K562 (cell line): ENCODE measurements at regions not wholly inside any gene's neighbourhood (a gene's known extent, or its start where the extent isn't known, plus 50 kb on each side); places are given as distances from the start of the nearest gene placed in this dataset.

ENCODE experiments used
- ATAC-seq: fragments of 200-7000 bp; cut with Tn5 transposase; 3 replicates; pipeline ENCODE4 v1.9.1; 2020; ENCODE audit warnings: moderate library complexity
- BruUV-seq: library from RNA; stranded (reverse); fragments of 400-500 nt; replicated peaks from 2 replicates; lab custom pipeline; 2021; lab: Mats Ljungman, UMichigan
- CTCF ChIA-PET: fragments of 300-600 bp; formaldehyde crosslinking; extraction: SDS; loops from one replicate; lab custom pipeline; 2021; ENCODE audit warnings: low intra/inter-chr PET ratio; lab: Yijun Ruan, JAX
- POLR2A ChIA-PET: fragments of 300-600, 350-650 bp; sonication (Branson Sonifier 250); formaldehyde crosslinking; extraction: SDS; loops from one replicate; lab custom pipeline; 2021; ENCODE audit warnings: antibody characterized with exemption, inconsistent platforms; lab: Yijun Ruan, JAX
- DNase-seq, 4 experiments: peaks; one replicate each; pipeline versions ENCODE4 v3.0.0 to v3.0.0-alpha.2; 2011 to 2018; ENCODE audit warnings: low spot score in 3 of 4, mixed read lengths in 3 of 4; ENCODE audit errors: extremely low read depth in 1 of 4
- FAIRE-seq: peaks from 2 replicates; lab custom pipeline; 2011; peaks lifted over from hg19 to GRCh38; lab: Jason Lieb, UNC
- H2AFZ ChIP-seq: 2 replicates; pipeline ENCODE4 v1.6.0; 2011; ENCODE audit warnings: low read depth, low read length, control low read depth, inconsistent platforms
- H3K27ac ChIP-seq: fragments of 200-600 bp; 3 replicates; pipeline ENCODE4 v1.8.0; 2011; ENCODE audit warnings: low read depth, mild to moderate bottlenecking, control low read depth, inconsistent platforms, low read length, moderate library complexity, mixed read lengths; ENCODE audit errors: extremely low read depth
- H3K27me3 ChIP-seq, 2 experiments: fragments of 300-600 bp in 1 of 2; 2 replicates in 1 of 2; 3 replicates in 1 of 2; pipeline versions ENCODE4 v1.6.0 to v1.8.0; 2011; ENCODE audit warnings: inconsistent platforms in 2 of 2, low read length in 2 of 2, mild to moderate bottlenecking in 1 of 2, mixed read lengths in 1 of 2, moderate library complexity in 1 of 2; ENCODE audit not compliant: control insufficient read depth in 2 of 2, insufficient read depth in 2 of 2
- H3K36me3 ChIP-seq: fragments of 300-600 bp; 3 replicates; pipeline ENCODE4 v1.8.0; 2011; ENCODE audit warnings: mild to moderate bottlenecking, low read length, inconsistent platforms; ENCODE audit not compliant: control insufficient read depth, insufficient read depth
- H3K4me1 ChIP-seq, 2 experiments: fragments of 200-600 bp in 1 of 2; replicated peaks in 1 of 2; 2 replicates in 1 of 2; 3 replicates in 1 of 2; pipeline versions ENCODE4 v1.5.1 to v1.8.0; 2011; ENCODE audit warnings: inconsistent platforms in 2 of 2, low read length in 2 of 2, mild to moderate bottlenecking in 1 of 2, mixed read lengths in 1 of 2, moderate library complexity in 1 of 2; ENCODE audit not compliant: control insufficient read depth in 2 of 2, insufficient read depth in 2 of 2
- H3K4me2 ChIP-seq: 2 replicates; pipeline ENCODE4 v1.6.1; 2011; ENCODE audit warnings: low read length, control low read depth, inconsistent platforms, mixed read lengths; ENCODE audit not compliant: insufficient read depth
- H3K4me3 ChIP-seq: fragments of 200-600 bp; sonication (generic), shearing (Covaris generic); 2 replicates; pipeline ENCODE4 v1.5.1; 2016; ENCODE audit warnings: control low read depth, inconsistent platforms
- H3K79me2 ChIP-seq: fragments of 200-600 bp; 3 replicates; pipeline ENCODE4 v1.8.0; 2011; ENCODE audit warnings: low read length, inconsistent platforms; ENCODE audit not compliant: control insufficient read depth, insufficient read depth
- H3K9ac ChIP-seq, 2 experiments: 2 replicates each; pipeline versions ENCODE4 v1.6.0 to v1.6.1; 2011; ENCODE audit warnings: low read depth in 2 of 2, low read length in 2 of 2, control low read depth in 1 of 2, inconsistent platforms in 1 of 2, mild to moderate bottlenecking in 1 of 2, mixed read lengths in 1 of 2; ENCODE audit not compliant: insufficient read depth in 1 of 2
- H3K9me1 ChIP-seq: one replicate; pipeline ENCODE4 v1.6.0; 2011; ENCODE audit warnings: inconsistent platforms, mild to moderate bottlenecking, low read length, moderate library complexity; ENCODE audit not compliant: control insufficient read depth, insufficient read depth
- H3K9me3 ChIP-seq: replicated peaks from 2 replicates; pipeline ENCODE4 v1.5.1; 2011; ENCODE audit warnings: low read depth, low read length, inconsistent platforms; ENCODE audit not compliant: control insufficient read depth, insufficient read depth
- H4K20me1 ChIP-seq: replicated peaks from 2 replicates; pipeline ENCODE4 v1.6.1; 2011; ENCODE audit warnings: low read length, inconsistent platforms, mixed read lengths; ENCODE audit not compliant: control insufficient read depth, insufficient read depth
- HCFC1 ChIP-seq: IDR thresholded peaks from 2 replicates; pipeline ENCODE4 v1.6.1; 2012; ENCODE audit warnings: low read depth, low read length, improper control_type of control experiment
- HNRNPLL ChIP-seq: fragments of 200-400 bp; formaldehyde crosslinking; IDR thresholded peaks from 2 replicates; pipeline ENCODE4 v1.6.1; 2017; ENCODE audit warnings: low read length, low read depth, mild to moderate bottlenecking; ENCODE audit not compliant: poor library complexity, severe bottlenecking
- PBX2 ChIP-seq, 2 experiments: IDR thresholded peaks in 1 of 2; conservative IDR thresholded peaks in 1 of 2; 2 replicates each; pipeline ENCODE4 v1.6.1; 2016; ENCODE audit warnings: low read depth in 2 of 2, mild to moderate bottlenecking in 1 of 2, missing compliant biosample characterization in 1 of 2, missing genetic modification characterization in 1 of 2, moderate library complexity in 1 of 2
- SIN3A ChIP-seq, 2 experiments: fragments of 150-350 bp in 1 of 2; IDR thresholded peaks; 2 replicates each; pipeline ENCODE4 v1.6.1; 2011 to 2016; ENCODE audit warnings: borderline replicate concordance in 2 of 2, low read depth in 2 of 2, low read length in 2 of 2, mild to moderate bottlenecking in 2 of 2, moderate library complexity in 2 of 2; ENCODE audit not compliant: control insufficient read depth in 1 of 2
- ZNF589 ChIP-seq: fragments of 200-800 bp; sonication (Bioruptor generic); IDR thresholded peaks from 2 replicates; pipeline ENCODE4 v1.6.1; 2016; ENCODE audit warnings: low read depth, missing genetic modification characterization, missing compliant biosample characterization
- ZNF830 ChIP-seq: fragments of 250-450 bp; sonication (Bioruptor Pico); IDR thresholded peaks from 2 replicates; pipeline ENCODE4 v1.5.0; 2021; ENCODE audit warnings: mild to moderate bottlenecking
- in situ Hi-C: fragments of 300-500 bp; cut with MboI; formaldehyde crosslinking; loops from 4 replicates; pipeline ENCODE4 v1.15.0; 2018; ENCODE audit warnings: inconsistent platforms, mixed read lengths
- intact Hi-C: fragments of 100-400 bp; cut with micrococcal nuclease; formaldehyde crosslinking; loops from 2 replicates; pipeline ENCODE4 v1.14.2; 2022
- TF ChIP-seq, protein P1 (sequence below): fragments of 450-650 bp; conservative IDR thresholded peaks from 2 replicates; pipeline ENCODE4 v1.6.1; 2016; ENCODE audit warnings: missing genetic modification characterization, low read depth, mild to moderate bottlenecking, control low read depth, missing compliant biosample characterization

DNA sequence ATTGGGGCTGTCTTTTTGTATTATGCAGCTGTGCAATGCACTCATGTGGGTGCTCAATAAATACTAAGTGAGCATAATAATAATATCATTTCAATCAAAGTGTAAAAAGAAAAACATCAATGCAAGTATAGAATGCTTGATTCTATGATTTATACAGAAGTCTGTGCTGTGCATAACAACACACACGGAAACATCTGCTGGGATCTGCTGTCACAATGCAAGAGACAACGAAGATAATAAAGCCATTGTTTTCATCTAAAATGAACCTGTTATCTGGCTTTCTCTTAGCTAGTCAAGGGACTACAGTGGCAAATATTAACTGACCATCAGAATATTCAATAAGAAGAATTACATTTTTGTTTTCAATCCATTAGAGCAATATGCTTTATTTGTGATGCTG lies 1156.9 kb upstream of the MAP3K7 start (continued):
- TF ChIP-seq PBX2 (CRISPR knock-in tag; IDR thresholded peaks at IDR 0.05; ENCODE audit: low read depth) = no peak
- no peak for TF ChIP-seq PBX2 (tag; conservative IDR thresholded peaks at IDR 0.05; ENCODE audit: low read depth)
- TF ChIP-seq ZNF589 (CRISPR knock-in tag) = no peak
- TF ChIP-seq, protein P1, sequence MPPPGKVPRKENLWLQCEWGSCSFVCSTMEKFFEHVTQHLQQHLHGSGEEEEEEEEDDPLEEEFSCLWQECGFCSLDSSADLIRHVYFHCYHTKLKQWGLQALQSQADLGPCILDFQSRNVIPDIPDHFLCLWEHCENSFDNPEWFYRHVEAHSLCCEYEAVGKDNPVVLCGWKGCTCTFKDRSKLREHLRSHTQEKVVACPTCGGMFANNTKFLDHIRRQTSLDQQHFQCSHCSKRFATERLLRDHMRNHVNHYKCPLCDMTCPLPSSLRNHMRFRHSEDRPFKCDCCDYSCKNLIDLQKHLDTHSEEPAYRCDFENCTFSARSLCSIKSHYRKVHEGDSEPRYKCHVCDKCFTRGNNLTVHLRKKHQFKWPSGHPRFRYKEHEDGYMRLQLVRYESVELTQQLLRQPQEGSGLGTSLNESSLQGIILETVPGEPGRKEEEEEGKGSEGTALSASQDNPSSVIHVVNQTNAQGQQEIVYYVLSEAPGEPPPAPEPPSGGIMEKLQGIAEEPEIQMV (tag) = no peak
- no peak for TF ChIP-seq HCFC1
- TF ChIP-seq HNRNPLL = no peak

- no peak overlapping the region for H2AFZ ChIP-seq
- H4K20me1 ChIP-seq = no peaks in the 10 kb centered on the region
- no peaks in the 10 kb centered on the region for H3K79me2 ChIP-seq
- no peaks in the 10 kb centered on the region for H3K9me1 ChIP-seq
- no peak for ATAC-seq
- H3K27ac ChIP-seq = no peak overlapping the region
- no peak overlapping the region for H3K9ac ChIP-seq
- H3K27me3 ChIP-seq = no peaks in the 10 kb centered on the region
- ChIA-PET POLR2A (no interaction called here), CTCF (no interaction called here)
- in situ Hi-C loops (no loop called here), intact Hi-C loops (no loop called here)
- H3K4me3 ChIP-seq = no peak overlapping the region
- DNase-seq = no peak
- H3K4me1 ChIP-seq = no peaks in the 10 kb centered on the region
- TF ChIP-seq SIN3A (IDR thresholded peaks at IDR 0.05; ENCODE audit: borderline replicate concordance in 2 of 2, control insufficient read depth in 1 of 2, low read depth in 2 of 2, low read length in 2 of 2) = no peak
- TF ChIP-seq ZNF830 (CRISPR knock-in tag) = no peak
- TF ChIP-seq, all 486 proteins: peak for 0
- Histone ChIP-seq H3K4me2 (no peak overlapping the region), H3K36me3 (no peaks in the 10 kb centered on the region), H3K9me3 (no peaks in the 10 kb centered on the region)
- BruUV-seq = no TSS peak
- no peak for FAIRE-seq
Observed at GRCh38 chr6:91731939-91732338, 1145.1 kb upstream of the MAP3K7 start.
